HK-2 (cell line): ENCODE measurements at regions not wholly inside any gene's neighbourhood (a gene's known extent, or its start where the extent isn't known, plus 50 kb on each side); places are given as distances from the start of the nearest gene placed in this dataset.
"Not testable (repeated sequence)": the region's sequence is repeated elsewhere in the genome, so short reads cannot be mapped to it uniquely, and the experiment has no call there.

ENCODE experiments used
- DNase-seq: peaks from one replicate; pipeline ENCODE4 v3.0.0-alpha.2; 2018; ENCODE audit not compliant: unreplicated experiment

- not testable (repeated sequence) for DNase-seq
Observed at GRCh38 chr15:24311692-24312091, 363.9 kb upstream of the NPAP1 start.

GRCh38 chr15:24316326-24316725 lies 359.2 kb upstream of the NPAP1 start:
- DNase-seq = not testable (repeated sequence)

- DNase-seq = no peak
Observed at GRCh38 chr15:24318981-24319380, 356.6 kb upstream of the NPAP1 start.

- DNase-seq = not testable (repeated sequence)
Observed at GRCh38 chr15:24324096-24324495, 351.5 kb upstream of the NPAP1 start.

GRCh38 chr15:24326513-24326912 lies 349.1 kb upstream of the NPAP1 start:
- not testable (repeated sequence) for DNase-seq

GRCh38 chr15:24331964-24332363 lies 343.6 kb upstream of the NPAP1 start:
- not testable (repeated sequence) for DNase-seq

- DNase-seq = not testable (repeated sequence)
Observed at GRCh38 chr15:24341876-24342275, 333.7 kb upstream of the NPAP1 start.

- not testable (repeated sequence) for DNase-seq
Observed at GRCh38 chr15:24352777-24353176, 322.8 kb upstream of the NPAP1 start.

- not testable (repeated sequence) for DNase-seq
Observed at GRCh38 chr15:24381103-24381502, 294.5 kb upstream of the NPAP1 start.

GRCh38 chr15:24385258-24385657 lies 290.3 kb upstream of the NPAP1 start:
- not testable (repeated sequence) for DNase-seq

GRCh38 chr15:24394303-24394702 lies 281.3 kb upstream of the NPAP1 start:
- DNase-seq = no peak

GRCh38 chr15:24412649-24413048 lies 262.9 kb upstream of the NPAP1 start:
- DNase-seq = not testable (repeated sequence)

- not testable (repeated sequence) for DNase-seq
Observed at GRCh38 chr15:24426286-24427054, 249.1 kb upstream of the NPAP1 start.

- DNase-seq = not testable (repeated sequence)
Observed at GRCh38 chr15:24427055-24427400, 248.5 kb upstream of the NPAP1 start.

GRCh38 chr15:24435075-24435820 lies 240.3 kb upstream of the NPAP1 start:
- DNase-seq = not testable (repeated sequence)

- not testable (repeated sequence) for DNase-seq
Observed at GRCh38 chr15:24437270-24437669, 238.3 kb upstream of the NPAP1 start.

GRCh38 chr15:24437735-24438134 lies 237.8 kb upstream of the NPAP1 start:
- DNase-seq = not testable (repeated sequence)

GRCh38 chr15:24477107-24478025 lies 198.2 kb upstream of the NPAP1 start:
- not testable (repeated sequence) for DNase-seq

- not testable (repeated sequence) for DNase-seq
Observed at GRCh38 chr15:24485885-24486567, 189.5 kb upstream of the NPAP1 start.

GRCh38 chr15:24488164-24488907 lies 187.2 kb upstream of the NPAP1 start:
- DNase-seq = not testable (repeated sequence)

- DNase-seq = not testable (repeated sequence)
Observed at GRCh38 chr15:24505216-24505615, 170.4 kb upstream of the NPAP1 start.
